ENCODE measurements at regions not wholly inside any gene's neighbourhood (a gene's known extent, or its start where the extent isn't known, plus 50 kb on each side); places are given as distances from the start of the nearest gene placed in this dataset.
"Not testable (repeated sequence)": the region's sequence is repeated elsewhere in the genome, so short reads cannot be mapped to it uniquely, and the experiment has no call there.

DNA sequence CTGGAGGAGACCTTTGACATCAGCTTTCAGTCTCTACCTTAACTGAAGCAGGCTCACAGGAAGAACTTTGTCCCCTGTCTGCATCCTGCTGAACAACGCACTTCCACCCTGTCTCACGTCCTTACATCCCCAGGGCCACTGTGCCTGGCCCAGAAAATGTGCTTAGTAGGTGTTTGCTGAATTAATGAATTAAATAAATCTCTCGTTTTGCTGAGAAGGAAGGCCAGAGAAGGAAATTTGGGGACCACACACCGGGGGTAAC lies 54.3 kb upstream of the CREB3L1 start:
- Histone ChIP-seq H3K27me3 (ENCODE audit: insufficient read depth, low read length) (no peaks in the 10 kb centered on the region), H3K4me1 (ENCODE audit: control insufficient read depth, insufficient read depth, low read length, unreplicated experiment) (no peaks in the 10 kb centered on the region), H3K27ac (ENCODE audit: low read depth, low read length) (no peak overlapping the region), H3K36me3 (ENCODE audit: insufficient read depth, low read length) (no peaks in the 10 kb centered on the region), H3K4me3 (ENCODE audit: low read depth, low read length) (no peak overlapping the region), H3K79me2 (ENCODE audit: control insufficient read depth, insufficient read depth, low read length, unreplicated experiment) (no peaks in the 10 kb centered on the region), H2AFZ (ENCODE audit: low read length, unreplicated experiment) (peak overlapping the region; percentile 85)

DNA sequence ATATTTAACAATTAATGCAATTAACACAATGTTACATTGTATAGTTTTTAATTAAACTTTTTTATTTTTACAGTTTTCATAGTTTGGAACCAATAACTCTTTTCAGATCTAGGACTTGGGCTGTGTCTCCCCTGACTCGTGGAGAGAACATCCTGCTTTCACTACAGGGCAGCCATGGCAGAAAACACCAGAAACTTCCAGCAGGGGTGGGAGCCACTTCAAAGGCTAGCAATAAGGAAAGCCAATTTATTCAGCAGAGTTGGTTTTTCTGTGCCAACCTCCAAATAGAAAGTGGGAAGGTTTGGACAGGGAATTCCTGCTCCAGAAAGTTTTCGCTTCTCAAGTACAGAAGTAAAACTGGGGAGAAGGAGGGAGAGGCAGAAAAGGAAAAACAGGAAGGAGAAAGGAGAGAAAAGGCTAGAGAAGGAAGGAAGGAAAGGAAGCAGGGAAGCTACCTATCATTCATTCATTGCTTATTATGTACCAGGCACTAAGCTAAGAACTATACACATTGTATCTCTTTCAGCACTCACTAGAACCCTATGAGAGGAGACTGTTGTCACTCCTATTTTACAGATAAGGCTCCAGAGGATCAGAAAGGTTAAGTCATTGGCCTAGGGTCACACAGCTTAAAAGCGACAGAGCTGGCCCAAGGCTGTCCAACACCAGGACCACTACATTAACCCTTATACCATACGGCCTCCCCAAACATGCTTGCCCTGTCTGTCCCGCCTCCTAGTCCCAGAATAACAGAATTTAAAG lies 54.8 kb upstream of the CREB3L1 start:
- Histone ChIP-seq H3K27ac (ENCODE audit: low read depth, low read length) (no peak overlapping the region), H3K4me3 (ENCODE audit: low read depth, low read length) (no peak overlapping the region), H3K27me3 (ENCODE audit: insufficient read depth, low read length) (no peaks in the 10 kb centered on the region), H3K79me2 (ENCODE audit: control insufficient read depth, insufficient read depth, low read length, unreplicated experiment) (no peaks in the 10 kb centered on the region), H3K4me1 (ENCODE audit: control insufficient read depth, insufficient read depth, low read length, unreplicated experiment) (no peaks in the 10 kb centered on the region), H2AFZ (ENCODE audit: low read length, unreplicated experiment) (peak overlapping the region; percentile 85), H3K36me3 (ENCODE audit: insufficient read depth, low read length) (no peaks in the 10 kb centered on the region)

DNA sequence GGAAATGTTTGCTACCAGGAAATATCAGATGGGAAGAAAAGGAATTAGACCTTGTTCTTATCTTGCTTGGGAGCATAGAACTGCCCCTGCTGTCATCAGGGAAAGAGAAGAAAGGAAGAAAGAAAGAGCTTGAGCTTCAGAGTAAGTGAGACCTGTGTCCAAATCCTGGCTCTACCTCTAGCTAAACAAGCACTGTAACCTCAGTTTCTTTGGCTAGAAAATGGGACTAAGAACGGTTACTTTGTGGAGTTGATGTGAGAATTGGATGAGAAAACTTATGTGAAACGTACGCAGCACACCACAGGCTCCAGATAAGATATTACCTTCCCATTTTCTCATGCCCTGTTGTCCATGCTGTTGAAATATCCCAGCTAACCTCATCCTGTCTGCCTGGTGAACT lies 57.1 kb upstream of the CREB3L1 start:
- no peaks in the 10 kb centered on the region for H3K79me2 ChIP-seq (ENCODE audit: control insufficient read depth, insufficient read depth, low read length, unreplicated experiment)
- peaks cover 12% of the 10 kb centered on the region for H3K4me1 ChIP-seq (ENCODE audit: control insufficient read depth, insufficient read depth, low read length, unreplicated experiment)
- no peaks in the 10 kb centered on the region for H3K27me3 ChIP-seq (ENCODE audit: insufficient read depth, low read length)
- no peak overlapping the region for H2AFZ ChIP-seq (ENCODE audit: low read length, unreplicated experiment)
- H3K27ac ChIP-seq (ENCODE audit: low read depth, low read length): no peak overlapping the region
- no peak overlapping the region for H3K4me3 ChIP-seq (ENCODE audit: low read depth, low read length)
- no peaks in the 10 kb centered on the region for H3K36me3 ChIP-seq (ENCODE audit: insufficient read depth, low read length)

DNA sequence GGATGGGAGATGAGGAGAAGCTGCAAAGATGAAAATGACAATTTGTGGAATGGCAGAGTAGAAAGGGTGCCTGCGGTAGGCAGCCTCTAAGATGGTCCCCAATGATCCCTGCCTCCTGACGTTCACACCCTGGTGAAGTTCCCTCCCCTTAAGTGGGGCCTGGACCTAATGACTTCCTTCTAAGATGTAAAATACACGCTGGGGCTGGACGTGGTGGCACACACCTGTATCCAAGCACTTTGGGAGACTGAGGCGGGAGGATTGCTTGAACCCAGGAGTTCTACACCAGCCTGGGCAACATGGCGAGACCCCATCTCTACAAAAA lies 60.7 kb upstream of the CREB3L1 start:
- Histone ChIP-seq H2AFZ (ENCODE audit: low read length, unreplicated experiment) (peak overlapping the region; percentile 94), H3K4me3 (ENCODE audit: low read depth, low read length) (peak overlapping the region; percentile 76), H3K27ac (ENCODE audit: low read depth, low read length) (no peak overlapping the region), H3K27me3 (ENCODE audit: insufficient read depth, low read length) (no peaks in the 10 kb centered on the region), H3K36me3 (ENCODE audit: insufficient read depth, low read length) (no peaks in the 10 kb centered on the region), H3K79me2 (ENCODE audit: control insufficient read depth, insufficient read depth, low read length, unreplicated experiment) (no peaks in the 10 kb centered on the region), H3K4me1 (ENCODE audit: control insufficient read depth, insufficient read depth, low read length, unreplicated experiment) (peaks cover 13% of the 10 kb centered on the region)

- Histone ChIP-seq H2AFZ (ENCODE audit: low read length, unreplicated experiment) (peak overlapping the region; percentile 94), H3K4me1 (ENCODE audit: control insufficient read depth, insufficient read depth, low read length, unreplicated experiment) (peaks cover 13% of the 10 kb centered on the region), H3K79me2 (ENCODE audit: control insufficient read depth, insufficient read depth, low read length, unreplicated experiment) (no peaks in the 10 kb centered on the region), H3K4me3 (ENCODE audit: low read depth, low read length) (peak overlapping the region; percentile 76), H3K36me3 (ENCODE audit: insufficient read depth, low read length) (no peaks in the 10 kb centered on the region), H3K27ac (ENCODE audit: low read depth, low read length) (peak overlapping the region; percentile 38; the same call in 1 of the 2 replicates), H3K27me3 (ENCODE audit: insufficient read depth, low read length) (no peaks in the 10 kb centered on the region)
Observed at GRCh38 chr11:46216019-46216764, 61.3 kb upstream of the CREB3L1 start.

DNA sequence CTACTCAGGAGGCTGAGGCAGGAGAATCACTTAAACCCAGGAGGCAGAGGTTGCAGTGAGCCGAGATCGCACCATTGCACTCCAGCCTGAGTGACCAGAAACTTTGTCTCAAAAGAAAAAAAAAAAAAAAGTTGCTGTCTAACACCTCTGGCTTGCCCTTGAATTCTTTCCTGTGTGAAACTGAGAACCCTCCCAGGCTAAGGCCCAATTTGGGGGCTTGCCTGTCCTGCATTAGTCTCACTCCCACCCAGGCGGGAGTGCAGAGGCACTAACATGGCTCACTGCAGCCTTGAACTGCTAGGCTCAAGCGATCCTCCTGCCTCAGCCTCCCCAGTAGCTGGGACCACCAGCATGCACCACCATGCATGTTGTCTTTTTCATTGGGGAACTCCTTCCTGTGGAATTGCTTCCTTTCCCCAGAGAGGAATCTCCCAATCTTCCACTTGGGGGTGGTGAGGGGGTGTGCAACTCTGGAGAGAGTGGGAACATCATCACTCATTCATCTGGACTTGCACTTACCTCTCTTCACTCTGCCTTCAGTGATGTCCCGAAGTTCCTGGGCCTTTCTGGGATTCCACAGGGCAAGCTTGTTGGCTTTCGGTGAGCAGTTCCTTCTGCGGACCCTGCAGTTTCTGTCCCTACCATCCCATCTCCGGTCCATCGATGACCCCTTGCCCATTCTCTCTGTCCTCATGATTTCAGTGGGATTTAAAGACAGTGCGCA lies 62.1 kb upstream of the CREB3L1 start:
- Histone ChIP-seq H2AFZ (ENCODE audit: low read length, unreplicated experiment) (peak overlapping the region; percentile 94), H3K4me1 (ENCODE audit: control insufficient read depth, insufficient read depth, low read length, unreplicated experiment) (peaks cover 17% of the 10 kb centered on the region), H3K27me3 (ENCODE audit: insufficient read depth, low read length) (no peaks in the 10 kb centered on the region), H3K36me3 (ENCODE audit: insufficient read depth, low read length) (no peaks in the 10 kb centered on the region), H3K27ac (ENCODE audit: low read depth, low read length) (no peak overlapping the region), H3K79me2 (ENCODE audit: control insufficient read depth, insufficient read depth, low read length, unreplicated experiment) (no peaks in the 10 kb centered on the region), H3K4me3 (ENCODE audit: low read depth, low read length) (peak overlapping the region; percentile 76)

GRCh38 chr11:46212720-46213119 lies 64.7 kb upstream of the CREB3L1 start:
- Histone ChIP-seq H3K27me3 (ENCODE audit: insufficient read depth, low read length) (no peaks in the 10 kb centered on the region), H2AFZ (ENCODE audit: low read length, unreplicated experiment) (no peak overlapping the region), H3K36me3 (ENCODE audit: insufficient read depth, low read length) (no peaks in the 10 kb centered on the region), H3K4me1 (ENCODE audit: control insufficient read depth, insufficient read depth, low read length, unreplicated experiment) (peaks cover 24% of the 10 kb centered on the region), H3K4me3 (ENCODE audit: low read depth, low read length) (no peak overlapping the region), H3K79me2 (ENCODE audit: control insufficient read depth, insufficient read depth, low read length, unreplicated experiment) (no peaks in the 10 kb centered on the region), H3K27ac (ENCODE audit: low read depth, low read length) (no peak overlapping the region)

- Histone ChIP-seq H3K4me3 (ENCODE audit: low read depth, low read length) (no peak overlapping the region), H3K36me3 (ENCODE audit: insufficient read depth, low read length) (no peaks in the 10 kb centered on the region), H2AFZ (ENCODE audit: low read length, unreplicated experiment) (peak overlapping the region; percentile 84), H3K27ac (ENCODE audit: low read depth, low read length) (peak overlapping the region; percentile 60; the same call in 1 of the 2 replicates), H3K79me2 (ENCODE audit: control insufficient read depth, insufficient read depth, low read length, unreplicated experiment) (no peaks in the 10 kb centered on the region), H3K27me3 (ENCODE audit: insufficient read depth, low read length) (no peaks in the 10 kb centered on the region), H3K4me1 (ENCODE audit: control insufficient read depth, insufficient read depth, low read length, unreplicated experiment) (peaks cover 18% of the 10 kb centered on the region)
Observed at GRCh38 chr11:46210856-46211255, 66.6 kb upstream of the CREB3L1 start.

GRCh38 chr11:46210133-46210636 lies 67.3 kb upstream of the CREB3L1 start:
- Histone ChIP-seq H3K36me3 (ENCODE audit: insufficient read depth, low read length) (no peaks in the 10 kb centered on the region), H2AFZ (ENCODE audit: low read length, unreplicated experiment) (peak overlapping the region; percentile 84), H3K4me1 (ENCODE audit: control insufficient read depth, insufficient read depth, low read length, unreplicated experiment) (peaks cover 11% of the 10 kb centered on the region), H3K4me3 (ENCODE audit: low read depth, low read length) (peak overlapping the region; percentile 33; the same call in 1 of the 2 replicates), H3K79me2 (ENCODE audit: control insufficient read depth, insufficient read depth, low read length, unreplicated experiment) (no peaks in the 10 kb centered on the region), H3K27ac (ENCODE audit: low read depth, low read length) (peak overlapping the region; percentile 60), H3K27me3 (ENCODE audit: insufficient read depth, low read length) (no peaks in the 10 kb centered on the region)

DNA sequence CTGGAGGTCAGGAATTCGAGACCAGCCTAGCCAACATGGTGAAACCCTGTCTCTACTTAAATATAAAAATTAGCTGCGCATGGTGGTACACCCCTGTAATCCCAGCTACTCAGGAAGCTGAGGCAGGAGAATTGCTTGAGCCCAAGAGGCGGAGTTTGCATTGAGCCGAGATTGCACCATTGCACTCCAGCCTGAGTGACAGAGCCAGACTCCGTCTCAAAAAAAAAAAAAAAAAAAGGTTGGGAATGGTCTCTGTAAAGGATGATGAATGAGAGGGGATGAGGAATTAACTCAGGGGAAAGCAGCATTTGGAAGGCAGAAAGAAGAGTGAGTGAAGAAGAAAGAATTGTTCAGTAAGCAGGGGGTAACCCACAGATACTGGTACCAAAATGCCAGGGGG lies 67.8 kb upstream of the CREB3L1 start:
- not testable (repeated sequence) for H3K79me2 ChIP-seq (ENCODE audit: control insufficient read depth, insufficient read depth, low read length, unreplicated experiment); H3K36me3 ChIP-seq (ENCODE audit: insufficient read depth, low read length); H2AFZ ChIP-seq (ENCODE audit: low read length, unreplicated experiment); H3K27me3 ChIP-seq (ENCODE audit: insufficient read depth, low read length)
- Histone ChIP-seq H3K4me1 (ENCODE audit: control insufficient read depth, insufficient read depth, low read length, unreplicated experiment) (peaks cover 11% of the 10 kb centered on the region), H3K27ac (ENCODE audit: low read depth, low read length) (peak overlapping the region; percentile 44; the same call in 1 of the 2 replicates), H3K4me3 (ENCODE audit: low read depth, low read length) (peak overlapping the region; percentile 10; the same call in 1 of the 2 replicates)
